ENCODE measurements at regions not wholly inside any gene's neighbourhood (a gene's known extent, or its start where the extent isn't known, plus 50 kb on each side); places are given as distances from the start of the nearest gene placed in this dataset.
"Not testable (repeated sequence)": the region's sequence is repeated elsewhere in the genome, so short reads cannot be mapped to it uniquely, and the experiment has no call there.

- DNase-seq, H3K9me3 Mint-ChIP-seq, H3K4me3 Mint-ChIP-seq, H3K36me3 Mint-ChIP-seq, H3K27ac Mint-ChIP-seq, CTCF ChIA-PET, H3K4me1 Mint-ChIP-seq, H3K27me3 Mint-ChIP-seq: not testable (repeated sequence)
Observed at GRCh38 chr21:5055996-5056962, 5465.1 kb upstream of the TPTE start.

- H3K4me1 Mint-ChIP-seq, H3K9me3 Mint-ChIP-seq, DNase-seq, H3K27me3 Mint-ChIP-seq, H3K36me3 Mint-ChIP-seq, H3K4me3 Mint-ChIP-seq, CTCF ChIA-PET, H3K27ac Mint-ChIP-seq: not testable (repeated sequence)
Observed at GRCh38 chr21:5057077-5057476, 5464.3 kb upstream of the TPTE start.

GRCh38 chr21:5060364-5061083, 5460.9 kb upstream of the TPTE start:
- H3K27ac Mint-ChIP-seq, DNase-seq, H3K4me3 Mint-ChIP-seq, H3K27me3 Mint-ChIP-seq, CTCF ChIA-PET, H3K9me3 Mint-ChIP-seq, H3K4me1 Mint-ChIP-seq, H3K36me3 Mint-ChIP-seq: not testable (repeated sequence)

GRCh38 chr21:5064581-5065142, 5456.7 kb upstream of the TPTE start:
- H3K4me3 Mint-ChIP-seq, DNase-seq: not testable (repeated sequence)

GRCh38 chr21:5065240-5066211, 5455.9 kb upstream of the TPTE start:
- CTCF ChIA-PET, H3K27me3 Mint-ChIP-seq, H3K27ac Mint-ChIP-seq, H3K4me3 Mint-ChIP-seq, H3K36me3 Mint-ChIP-seq, H3K9me3 Mint-ChIP-seq, H3K4me1 Mint-ChIP-seq, DNase-seq: not testable (repeated sequence)

More at GRCh38 chr21:5064581-5065142, 5456.7 kb upstream of the TPTE start:
- H3K36me3 Mint-ChIP-seq, H3K27me3 Mint-ChIP-seq, H3K9me3 Mint-ChIP-seq, CTCF ChIA-PET, H3K4me1 Mint-ChIP-seq, H3K27ac Mint-ChIP-seq: not testable (repeated sequence)

GRCh38 chr21:5066682-5067251, 5454.6 kb upstream of the TPTE start:
- H3K27ac Mint-ChIP-seq, H3K36me3 Mint-ChIP-seq, H3K9me3 Mint-ChIP-seq, H3K4me3 Mint-ChIP-seq, DNase-seq, H3K4me1 Mint-ChIP-seq, H3K27me3 Mint-ChIP-seq, CTCF ChIA-PET: not testable (repeated sequence)

- H3K27ac Mint-ChIP-seq, H3K27me3 Mint-ChIP-seq, DNase-seq, H3K4me3 Mint-ChIP-seq, H3K36me3 Mint-ChIP-seq, H3K4me1 Mint-ChIP-seq, CTCF ChIA-PET, H3K9me3 Mint-ChIP-seq: not testable (repeated sequence)
Observed at GRCh38 chr21:5067326-5068048, 5453.9 kb upstream of the TPTE start.

- H3K27me3 Mint-ChIP-seq, H3K9me3 Mint-ChIP-seq, H3K27ac Mint-ChIP-seq, DNase-seq, H3K4me3 Mint-ChIP-seq, H3K36me3 Mint-ChIP-seq, CTCF ChIA-PET, H3K4me1 Mint-ChIP-seq: not testable (repeated sequence)
Observed at GRCh38 chr21:5068649-5069048, 5452.7 kb upstream of the TPTE start.

GRCh38 chr21:5071180-5071579, 5450.2 kb upstream of the TPTE start:
- CTCF ChIA-PET, H3K4me3 Mint-ChIP-seq, H3K27me3 Mint-ChIP-seq, DNase-seq, H3K36me3 Mint-ChIP-seq, H3K27ac Mint-ChIP-seq, H3K9me3 Mint-ChIP-seq, H3K4me1 Mint-ChIP-seq: not testable (repeated sequence)

GRCh38 chr21:5076854-5077253, 5444.5 kb upstream of the TPTE start:
- H3K36me3 Mint-ChIP-seq, H3K27me3 Mint-ChIP-seq, H3K4me1 Mint-ChIP-seq, CTCF ChIA-PET, H3K4me3 Mint-ChIP-seq, DNase-seq, H3K9me3 Mint-ChIP-seq, H3K27ac Mint-ChIP-seq: not testable (repeated sequence)

GRCh38 chr21:5079361-5079760, 5442.0 kb upstream of the TPTE start:
- H3K9me3 Mint-ChIP-seq, CTCF ChIA-PET, H3K27me3 Mint-ChIP-seq, H3K36me3 Mint-ChIP-seq, H3K4me3 Mint-ChIP-seq, DNase-seq, H3K4me1 Mint-ChIP-seq, H3K27ac Mint-ChIP-seq: not testable (repeated sequence)

- H3K9me3 Mint-ChIP-seq, H3K4me1 Mint-ChIP-seq, H3K36me3 Mint-ChIP-seq: not testable (repeated sequence)
Observed at GRCh38 chr21:5080015-5080414, 5441.4 kb upstream of the TPTE start.

GRCh38 chr21:5084246-5084645, 5437.1 kb upstream of the TPTE start:
- not testable (repeated sequence) for H3K4me1 Mint-ChIP-seq

More at GRCh38 chr21:5080015-5080414, 5441.4 kb upstream of the TPTE start:
- DNase-seq, H3K4me3 Mint-ChIP-seq, H3K27me3 Mint-ChIP-seq, H3K27ac Mint-ChIP-seq, CTCF ChIA-PET: not testable (repeated sequence)

More at GRCh38 chr21:5084246-5084645, 5437.1 kb upstream of the TPTE start:
- H3K27ac Mint-ChIP-seq, H3K27me3 Mint-ChIP-seq, H3K9me3 Mint-ChIP-seq, CTCF ChIA-PET, H3K36me3 Mint-ChIP-seq, DNase-seq, H3K4me3 Mint-ChIP-seq: not testable (repeated sequence)
